HEK293 (cell line): ENCODE measurements at regions not wholly inside any gene's neighbourhood (a gene's known extent, or its start where the extent isn't known, plus 50 kb on each side); places are given as distances from the start of the nearest gene placed in this dataset.

Experiments used
- CTCF ChIA-PET: fragments of 350-600 bp; formaldehyde crosslinking; extraction: SDS; loops from one replicate; lab custom pipeline; 2021; ENCODE audit warnings: antibody characterized with exemption; lab: Yijun Ruan, JAX
- POLR2A ChIA-PET: fragments of 300-600 bp; formaldehyde crosslinking; extraction: SDS; loops from one replicate; lab custom pipeline; 2020; ENCODE audit warnings: antibody characterized with exemption, inconsistent platforms; lab: Yijun Ruan, JAX
- H3K27ac ChIP-seq: fragments of 200-500 bp; sonication (Bioruptor generic); 2 replicates; pipeline ENCODE4 v1.5.1; 2014; ENCODE audit warnings: low read depth, low read length, control low read depth, inconsistent platforms; ENCODE audit errors: extremely low read depth
- H3K36me3 ChIP-seq, 2 experiments: fragments of 200-500 bp in 1 of 2; sonication (Bioruptor generic) in 1 of 2; 1 replicate in 1 of 2; 2 replicates in 1 of 2; pipeline ENCODE4 v1.5.1; 2014 to 2017; ENCODE audit warnings: inconsistent platforms in 2 of 2, low read length in 2 of 2; ENCODE audit not compliant: control insufficient read depth in 2 of 2, insufficient read depth in 1 of 2
- H3K4me1 ChIP-seq: fragments of 200-500 bp; sonication (Bioruptor generic); 2 replicates; pipeline ENCODE4 v1.5.1; 2014; ENCODE audit warnings: mild to moderate bottlenecking, low read length, inconsistent platforms; ENCODE audit not compliant: control insufficient read depth, insufficient read depth
- H3K4me3 ChIP-seq: 2 replicates; pipeline ENCODE4 v1.5.1; 2011; ENCODE audit warnings: low read depth, mild to moderate bottlenecking, control low read depth, low read length, moderate library complexity
- H3K9me3 ChIP-seq: fragments of 200-500 bp; sonication (Bioruptor generic); 2 replicates; pipeline ENCODE4 v1.5.1; 2014; ENCODE audit warnings: low read depth, low read length, inconsistent platforms; ENCODE audit not compliant: control insufficient read depth, insufficient read depth
- AEBP2 ChIP-seq: fragments of 450-650 bp; formaldehyde crosslinking; IDR thresholded peaks from 2 replicates; pipeline ENCODE4 v1.5.1; 2016; ENCODE audit warnings: missing biosample characterization, missing genetic modification characterization, borderline replicate concordance
- EGR2 ChIP-seq: fragments of 450-650 bp; formaldehyde crosslinking; IDR thresholded peaks from 2 replicates; pipeline ENCODE4 v1.5.1; 2016; ENCODE audit warnings: low read depth, missing biosample characterization, missing genetic modification characterization
- SP3 ChIP-seq: fragments of 450-650 bp; formaldehyde crosslinking; IDR thresholded peaks from 2 replicates; pipeline ENCODE4 v1.5.1; 2016; ENCODE audit warnings: missing biosample characterization, missing genetic modification characterization
- SP7 ChIP-seq: fragments of 450-650 bp; formaldehyde crosslinking; IDR thresholded peaks from 2 replicates; pipeline ENCODE4 v1.5.1; 2016; ENCODE audit warnings: missing biosample characterization, missing genetic modification characterization
- ZBTB1 ChIP-seq: fragments of 450-650 bp; formaldehyde crosslinking; IDR thresholded peaks from 2 replicates; pipeline ENCODE4 v1.5.1; 2016; ENCODE audit warnings: missing biosample characterization, missing genetic modification characterization
- ZFP41 ChIP-seq: fragments of 450-650 bp; formaldehyde crosslinking; IDR thresholded peaks from 2 replicates; pipeline ENCODE4 v1.5.1; 2016; ENCODE audit warnings: missing biosample characterization, missing genetic modification characterization, borderline replicate concordance
- ZIC2 ChIP-seq: fragments of 450-650 bp; formaldehyde crosslinking; IDR thresholded peaks from 2 replicates; pipeline ENCODE4 v1.5.1; 2016; ENCODE audit warnings: missing biosample characterization, missing genetic modification characterization
- ZNF10 ChIP-seq: fragments of 450-650 bp; formaldehyde crosslinking; IDR thresholded peaks from 2 replicates; pipeline ENCODE4 v1.5.1; 2017; ENCODE audit warnings: missing biosample characterization, missing genetic modification characterization
- ZNF112 ChIP-seq: fragments of 450-650 bp; formaldehyde crosslinking; IDR thresholded peaks from 2 replicates; pipeline ENCODE4 v1.5.0; 2017; ENCODE audit warnings: missing biosample characterization, missing genetic modification characterization
- ZNF19 ChIP-seq: fragments of 450-650 bp; formaldehyde crosslinking; IDR thresholded peaks from 2 replicates; pipeline ENCODE4; 2016; ENCODE audit warnings: missing biosample characterization, missing genetic modification characterization, low read depth
- ZNF211 ChIP-seq: fragments of 450-650 bp; formaldehyde crosslinking; IDR thresholded peaks from 2 replicates; pipeline ENCODE4 v1.5.1; 2016; ENCODE audit warnings: low read depth, missing biosample characterization, missing genetic modification characterization
- ZNF221 ChIP-seq: fragments of 450-650 bp; formaldehyde crosslinking; IDR thresholded peaks from 2 replicates; pipeline ENCODE4 v1.5.1; 2017; ENCODE audit warnings: missing biosample characterization, missing genetic modification characterization, borderline replicate concordance
- ZNF223 ChIP-seq: fragments of 450-650 bp; formaldehyde crosslinking; IDR thresholded peaks from 2 replicates; pipeline ENCODE4 v1.5.1; 2016; ENCODE audit warnings: missing biosample characterization, missing genetic modification characterization
- ZNF274 ChIP-seq, 2 experiments: fragments of 200-500 bp in 1 of 2; fragments of 450-650 bp in 1 of 2; sonication (Bioruptor generic) in 1 of 2; formaldehyde crosslinking in 1 of 2; IDR thresholded peaks; 2 replicates each; pipeline versions ENCODE4 v1.5.1 to v1.6.1; 2014 to 2016; ENCODE audit warnings: borderline replicate concordance in 1 of 2, inconsistent platforms in 1 of 2, low read length in 1 of 2, missing biosample characterization in 1 of 2, missing genetic modification characterization in 1 of 2
- ZNF366 ChIP-seq: fragments of 450-650 bp; formaldehyde crosslinking; conservative IDR thresholded peaks from 2 replicates; pipeline ENCODE4 v1.5.1; 2016; ENCODE audit warnings: missing biosample characterization, missing genetic modification characterization
- ZNF513 ChIP-seq: fragments of 450-650 bp; IDR thresholded peaks from 2 replicates; pipeline ENCODE4 v1.5.1; 2018; ENCODE audit warnings: missing biosample characterization, missing genetic modification characterization
- ZNF549 ChIP-seq: fragments of 450-650 bp; IDR thresholded peaks from 2 replicates; pipeline ENCODE4 v1.5.1; 2018; ENCODE audit warnings: missing biosample characterization, missing genetic modification characterization, mild to moderate bottlenecking, inconsistent platforms, moderate library complexity
- ZNF580 ChIP-seq: fragments of 450-650 bp; formaldehyde crosslinking; IDR thresholded peaks from 2 replicates; pipeline ENCODE4 v1.5.1; 2016; ENCODE audit warnings: missing biosample characterization, missing genetic modification characterization
- ZNF629 ChIP-seq: fragments of 450-650 bp; formaldehyde crosslinking; IDR thresholded peaks from 2 replicates; pipeline ENCODE4 v1.5.1; 2017; ENCODE audit warnings: missing biosample characterization, missing genetic modification characterization
- ZNF837 ChIP-seq: fragments of 450-650 bp; formaldehyde crosslinking; IDR thresholded peaks from 2 replicates; pipeline ENCODE4 v1.5.1; 2016; ENCODE audit warnings: missing biosample characterization, missing genetic modification characterization
- TF ChIP-seq, protein P1 (sequence below): fragments of 450-650 bp; formaldehyde crosslinking; IDR thresholded peaks from 2 replicates; pipeline ENCODE4 v1.5.1; 2016; ENCODE audit warnings: missing biosample characterization, missing genetic modification characterization
- TF ChIP-seq, protein P2 (sequence below): fragments of 450-650 bp; formaldehyde crosslinking; IDR thresholded peaks from 2 replicates; pipeline ENCODE4 v1.5.1; 2016; ENCODE audit warnings: missing biosample characterization, missing genetic modification characterization, low read depth

DNA sequence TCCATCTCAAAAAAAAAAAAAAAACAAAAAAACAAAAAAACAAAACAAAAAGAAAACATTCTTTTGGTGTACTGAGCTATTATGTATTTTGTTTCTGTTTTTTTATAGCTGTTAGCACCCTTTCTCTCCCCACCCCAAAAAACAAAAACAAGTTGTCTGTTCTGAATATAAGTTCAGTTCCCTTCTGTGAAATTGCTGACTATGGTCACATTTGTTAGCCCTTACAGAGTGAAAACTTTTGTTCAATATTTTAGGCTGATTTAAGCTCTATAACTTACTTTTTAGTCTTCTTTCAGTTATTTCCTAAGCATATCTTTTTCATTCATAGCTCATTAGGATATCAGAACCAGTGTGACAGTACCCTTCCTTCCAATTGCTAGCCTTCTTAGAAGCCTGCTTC lies 1056.6 kb upstream of the NCAM2 start:
- TF ChIP-seq ZBTB1 (tag by site-specific recombination), result no peak
- TF ChIP-seq ZNF513 (tag by site-specific recombination), result no peak
- TF ChIP-seq, protein P1, sequence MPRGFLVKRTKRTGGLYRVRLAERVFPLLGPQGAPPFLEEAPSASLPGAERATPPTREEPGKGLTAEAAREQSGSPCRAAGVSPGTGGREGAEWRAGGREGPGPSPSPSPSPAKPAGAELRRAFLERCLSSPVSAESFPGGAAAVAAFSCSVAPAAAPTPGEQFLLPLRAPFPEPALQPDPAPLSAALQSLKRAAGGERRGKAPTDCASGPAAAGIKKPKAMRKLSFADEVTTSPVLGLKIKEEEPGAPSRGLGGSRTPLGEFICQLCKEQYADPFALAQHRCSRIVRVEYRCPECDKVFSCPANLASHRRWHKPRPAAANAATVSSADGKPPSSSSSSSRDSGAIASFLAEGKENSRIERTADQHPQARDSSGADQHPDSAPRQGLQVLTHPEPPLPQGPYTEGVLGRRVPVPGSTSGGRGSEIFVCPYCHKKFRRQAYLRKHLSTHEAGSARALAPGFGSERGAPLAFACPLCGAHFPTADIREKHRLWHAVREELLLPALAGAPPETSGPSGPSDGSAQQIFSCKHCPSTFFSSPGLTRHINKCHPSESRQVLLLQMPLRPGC, result no peak
- POLR2A ChIA-PET, result interaction anchor here (0.6 kb wide), 1 partner anchor 12 kb away, joined by 3 read pairs; no protein-coding TSS in a partner anchor
- Histone ChIP-seq H3K9me3 (no peaks in the 10 kb centered on the region; the same call in 1 of the 2 replicates), H3K36me3 (no peaks in the 10 kb centered on the region), H3K4me1 (no peaks in the 10 kb centered on the region), H3K27ac (no peak overlapping the region), H3K4me3 (no peak overlapping the region)
- CTCF ChIA-PET, result no interaction called here

- no peak overlapping the region for H3K4me3 ChIP-seq
- H3K4me1 ChIP-seq, result no peaks in the 10 kb centered on the region
- H3K27ac ChIP-seq, result no peak overlapping the region
- CTCF ChIA-PET, result no interaction called here
- TF ChIP-seq, protein P2, sequence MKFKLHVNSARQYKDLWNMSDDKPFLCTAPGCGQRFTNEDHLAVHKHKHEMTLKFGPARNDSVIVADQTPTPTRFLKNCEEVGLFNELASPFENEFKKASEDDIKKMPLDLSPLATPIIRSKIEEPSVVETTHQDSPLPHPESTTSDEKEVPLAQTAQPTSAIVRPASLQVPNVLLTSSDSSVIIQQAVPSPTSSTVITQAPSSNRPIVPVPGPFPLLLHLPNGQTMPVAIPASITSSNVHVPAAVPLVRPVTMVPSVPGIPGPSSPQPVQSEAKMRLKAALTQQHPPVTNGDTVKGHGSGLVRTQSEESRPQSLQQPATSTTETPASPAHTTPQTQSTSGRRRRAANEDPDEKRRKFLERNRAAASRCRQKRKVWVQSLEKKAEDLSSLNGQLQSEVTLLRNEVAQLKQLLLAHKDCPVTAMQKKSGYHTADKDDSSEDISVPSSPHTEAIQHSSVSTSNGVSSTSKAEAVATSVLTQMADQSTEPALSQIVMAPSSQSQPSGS (tag by site-specific recombination), result no peak
- TF ChIP-seq ZBTB1 (tag by site-specific recombination), result no peak
- no peak for TF ChIP-seq ZNF629 (tag by site-specific recombination)
- TF ChIP-seq ZNF549, result no peak
- no peak for TF ChIP-seq ZNF274 (IDR thresholded peaks at IDR 0.05; ENCODE audit: low read length)
- TF ChIP-seq ZNF274 (tag by site-specific recombination; IDR thresholded peaks at IDR 0.05; ENCODE audit: borderline replicate concordance), result no peak
- TF ChIP-seq ZNF10 (tag by site-specific recombination), result no peak
- no peak for TF ChIP-seq ZFP41 (tag by site-specific recombination)
- no peak for TF ChIP-seq ZNF19 (tag by site-specific recombination)
- no peak for TF ChIP-seq ZNF211 (tag by site-specific recombination)
- TF ChIP-seq EGR2 (tag by site-specific recombination), result no peak
- no peak for TF ChIP-seq ZNF837
- no peak for TF ChIP-seq ZIC2 (tag by site-specific recombination)
- no peak for TF ChIP-seq ZNF223 (tag by site-specific recombination)
- TF ChIP-seq ZNF366 (tag by site-specific recombination), result no peak
- TF ChIP-seq ZNF580 (tag by site-specific recombination), result no peak
- no peak for TF ChIP-seq ZNF221 (tag by site-specific recombination)
- no peak for TF ChIP-seq SP3 (tag by site-specific recombination)
- no peak for TF ChIP-seq AEBP2 (tag by site-specific recombination)
- no peak for TF ChIP-seq ZNF112 (tag by site-specific recombination)
- TF ChIP-seq SP7 (tag by site-specific recombination), result no peak
- POLR2A ChIA-PET, result no interaction called here
- H3K9me3 ChIP-seq, result no peaks in the 10 kb centered on the region
- no peaks in the 10 kb centered on the region for H3K36me3 ChIP-seq
Measured at GRCh38 chr21:19950347-19950746, 1047.9 kb upstream of the NCAM2 start.
